ENCODE measurements at regions not wholly inside any gene's neighbourhood (a gene's known extent, or its start where the extent isn't known, plus 50 kb on each side); places are given as distances from the start of the nearest gene placed in this dataset.
"Not testable (repeated sequence)": the region's sequence is repeated elsewhere in the genome, so short reads cannot be mapped to it uniquely, and the experiment has no call there.

GRCh38 chr15:95080228-95080627 is 848.9 kb downstream of the MCTP2 start:
- not testable (repeated sequence) for TF ChIP-seq SP1 (IDR thresholded peaks at IDR 0.05); SP1 (CRISPR knock-in tag; IDR thresholded peaks at IDR 0.05); RAD21 (CRISPR knock-in tag; IDR thresholded peaks at IDR 0.05); MXI1 (IDR thresholded peaks at IDR 0.05; ENCODE audit: borderline replicate concordance, low read depth, low read length)
